HL-60 (cell line): ENCODE measurements at regions not wholly inside any gene's neighbourhood (a gene's known extent, or its start where the extent isn't known, plus 50 kb on each side); places are given as distances from the start of the nearest gene placed in this dataset.
A peak's percentile ranks its signal among the peaks of the same experiment; 100 is the strongest.

Source experiments
- DNase-seq, 2 experiments: peaks; one replicate each; pipeline ENCODE4 v3.0.0-alpha.2; 2010 to 2020; ENCODE audit warnings: low read depth in 1 of 2, low spot score in 1 of 2
- H3K27ac ChIP-seq: fragments of 250-450 bp; sonication (Bioruptor Pico); replicated peaks from 2 replicates; pipeline ENCODE4 v1.5.1; 2020; ENCODE audit warnings: mild to moderate bottlenecking, moderate library complexity
- H3K27me3 ChIP-seq: fragments of 250-450 bp; sonication (Bioruptor Pico); 2 replicates; pipeline ENCODE4 v1.5.1; 2021; ENCODE audit warnings: mild to moderate bottlenecking, moderate library complexity; ENCODE audit not compliant: insufficient read depth, poor library complexity, severe bottlenecking
- H3K4me3 ChIP-seq: replicated peaks from 2 replicates; pipeline ENCODE4 v1.5.1; 2011; ENCODE audit warnings: mild to moderate bottlenecking, control low read depth, low read length; ENCODE audit not compliant: insufficient read depth
- CTCF ChIP-seq: IDR thresholded peaks from one replicate; pipeline ENCODE4 v1.5.1; 2011; ENCODE audit warnings: low read length, control low read depth, inconsistent platforms; ENCODE audit not compliant: insufficient read depth
- GABPA ChIP-seq: IDR thresholded peaks from 2 replicates; pipeline ENCODE4 v1.6.1; 2012; ENCODE audit warnings: low read depth
- POLR2AphosphoS5 ChIP-seq: IDR thresholded peaks from 2 replicates; pipeline ENCODE4 v1.6.1; 2012; ENCODE audit warnings: low read depth
- REST ChIP-seq: IDR thresholded peaks from 2 replicates; pipeline ENCODE4 v1.6.1; 2012; ENCODE audit warnings: low read depth; ENCODE audit not compliant: insufficient replicate concordance
- SPI1 ChIP-seq: IDR thresholded peaks from 2 replicates; pipeline ENCODE4 v1.6.1; 2012; ENCODE audit warnings: low read depth, mild to moderate bottlenecking, borderline replicate concordance

- Histone ChIP-seq H3K4me3 (no peak overlapping the region), H3K27me3 (peaks cover 14% of the 10 kb centered on the region), H3K27ac (no peak overlapping the region)
- no peak for DNase-seq
- peak; percentile 54; the same call in 1 of the 2 replicates for TF ChIP-seq SPI1
- TF ChIP-seq REST, result no peak
- TF ChIP-seq POLR2AphosphoS5, result no peak
Observed at GRCh38 chr18:73973972-73974371, 173.7 kb downstream of the FBXO15 start.

GRCh38 chr18:73966954-73967353 is 180.7 kb downstream of the FBXO15 start:
- DNase-seq, result no peak
- TF ChIP-seq GABPA (no peak), SPI1 (no peak), REST (no peak), CTCF (no peak), POLR2AphosphoS5 (no peak)
- Histone ChIP-seq H3K27ac (no peak overlapping the region), H3K27me3 (peaks cover 5% of the 10 kb centered on the region), H3K4me3 (no peak overlapping the region)

GRCh38 chr18:73962256-73962655 is 185.4 kb downstream of the FBXO15 start:
- Histone ChIP-seq H3K4me3 (no peak overlapping the region), H3K27me3 (peaks cover 7% of the 10 kb centered on the region), H3K27ac (no peak overlapping the region)
- TF ChIP-seq GABPA (no peak), CTCF (no peak), POLR2AphosphoS5 (no peak), SPI1 (peak; percentile 90)
- DNase-seq, result no peak

- no peak for DNase-seq
- TF ChIP-seq SPI1, result no peak
- no peak for TF ChIP-seq POLR2AphosphoS5
- no peak for TF ChIP-seq REST
- no peak for TF ChIP-seq CTCF
- TF ChIP-seq GABPA, result no peak
- Histone ChIP-seq H3K27me3 (peaks cover 5% of the 10 kb centered on the region), H3K27ac (no peak overlapping the region), H3K4me3 (no peak overlapping the region)
Observed at GRCh38 chr18:73961804-73962203, 185.8 kb downstream of the FBXO15 start.
